ENCODE measurements at regions not wholly inside any gene's neighbourhood (a gene's known extent, or its start where the extent isn't known, plus 50 kb on each side); places are given as distances from the start of the nearest gene placed in this dataset.

DNA sequence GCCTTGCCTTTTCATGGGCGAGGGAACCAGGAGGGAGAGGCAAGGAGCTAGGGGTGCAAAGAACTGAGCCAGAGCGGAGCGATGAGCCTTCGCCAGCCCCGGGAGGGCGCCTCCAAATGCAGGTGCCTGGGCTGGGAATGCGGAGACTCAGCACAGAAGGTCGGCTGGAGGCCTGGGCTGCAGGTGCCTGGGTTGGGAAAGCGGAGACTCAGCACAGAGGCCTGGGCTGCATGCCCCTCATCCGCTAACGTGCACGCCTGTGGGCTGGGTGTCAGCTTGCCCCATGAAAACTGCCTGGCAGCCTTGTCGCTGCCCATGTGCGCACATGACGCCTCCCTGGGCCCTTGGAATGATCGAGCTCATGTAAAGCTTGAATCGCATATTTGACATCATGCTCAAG, 51.8 kb downstream of the POM121L12 start:
- Histone ChIP-seq H3K4me2 (ENCODE audit: low read length) (no peak overlapping the region), H4K20me1 (ENCODE audit: insufficient read depth, low read length) (no peaks in the 10 kb centered on the region), H3K27me3 (ENCODE audit: low read depth, low read length) (no peaks in the 10 kb centered on the region), H3K79me2 (ENCODE audit: low read length) (no peaks in the 10 kb centered on the region), H3K9me3 (ENCODE audit: insufficient read depth, low read length) (no peaks in the 10 kb centered on the region), H2AFZ (ENCODE audit: low read depth, low read length) (no peak overlapping the region), H3K36me3 (replicated peaks; ENCODE audit: low read depth, low read length) (no peaks in the 10 kb centered on the region), H3K27ac (ENCODE audit: low read length) (no peak overlapping the region), H3K9ac (ENCODE audit: low read length) (no peak overlapping the region), H3K4me3 (ENCODE audit: low read length) (no peak overlapping the region), H3K4me1 (ENCODE audit: low read length) (no peaks in the 10 kb centered on the region)
- TF ChIP-seq EZH2phosphoT487 (IDR thresholded peaks at IDR 0.05; ENCODE audit: low read depth): no peak
- TF ChIP-seq, protein P1, sequence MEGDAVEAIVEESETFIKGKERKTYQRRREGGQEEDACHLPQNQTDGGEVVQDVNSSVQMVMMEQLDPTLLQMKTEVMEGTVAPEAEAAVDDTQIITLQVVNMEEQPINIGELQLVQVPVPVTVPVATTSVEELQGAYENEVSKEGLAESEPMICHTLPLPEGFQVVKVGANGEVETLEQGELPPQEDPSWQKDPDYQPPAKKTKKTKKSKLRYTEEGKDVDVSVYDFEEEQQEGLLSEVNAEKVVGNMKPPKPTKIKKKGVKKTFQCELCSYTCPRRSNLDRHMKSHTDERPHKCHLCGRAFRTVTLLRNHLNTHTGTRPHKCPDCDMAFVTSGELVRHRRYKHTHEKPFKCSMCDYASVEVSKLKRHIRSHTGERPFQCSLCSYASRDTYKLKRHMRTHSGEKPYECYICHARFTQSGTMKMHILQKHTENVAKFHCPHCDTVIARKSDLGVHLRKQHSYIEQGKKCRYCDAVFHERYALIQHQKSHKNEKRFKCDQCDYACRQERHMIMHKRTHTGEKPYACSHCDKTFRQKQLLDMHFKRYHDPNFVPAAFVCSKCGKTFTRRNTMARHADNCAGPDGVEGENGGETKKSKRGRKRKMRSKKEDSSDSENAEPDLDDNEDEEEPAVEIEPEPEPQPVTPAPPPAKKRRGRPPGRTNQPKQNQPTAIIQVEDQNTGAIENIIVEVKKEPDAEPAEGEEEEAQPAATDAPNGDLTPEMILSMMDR (IDR thresholded peaks at IDR 0.05; ENCODE audit: low read depth, low read length): no peak

DNA sequence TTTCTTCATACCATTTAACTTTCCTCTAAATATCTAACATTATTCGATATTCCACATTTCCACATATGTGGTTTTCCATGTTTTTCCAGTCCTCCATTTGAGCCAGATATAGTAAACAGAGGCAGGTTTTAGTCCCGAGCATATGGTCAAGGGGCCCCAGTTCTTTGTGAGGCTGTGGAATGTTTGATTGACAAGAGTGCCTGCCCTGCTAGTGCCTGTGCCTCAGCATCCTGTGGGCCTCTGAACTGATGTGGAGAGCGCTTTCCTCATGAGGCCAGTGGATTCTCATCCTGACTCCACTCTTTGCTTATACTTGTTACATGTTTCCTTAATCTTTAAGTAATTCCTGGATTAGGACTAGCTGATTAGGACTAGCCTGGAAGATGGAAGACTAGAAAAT, 58.8 kb downstream of the POM121L12 start:
- Histone ChIP-seq H3K4me2 (ENCODE audit: low read length) (no peak overlapping the region), H2AFZ (ENCODE audit: low read depth, low read length) (no peak overlapping the region), H3K27me3 (ENCODE audit: low read depth, low read length) (no peaks in the 10 kb centered on the region), H3K4me3 (ENCODE audit: low read length) (no peak overlapping the region), H3K36me3 (replicated peaks; ENCODE audit: low read depth, low read length) (no peaks in the 10 kb centered on the region), H3K9me3 (ENCODE audit: insufficient read depth, low read length) (no peaks in the 10 kb centered on the region), H3K4me1 (ENCODE audit: low read length) (no peaks in the 10 kb centered on the region), H3K79me2 (ENCODE audit: low read length) (no peaks in the 10 kb centered on the region), H3K27ac (ENCODE audit: low read length) (no peak overlapping the region), H3K9ac (ENCODE audit: low read length) (no peak overlapping the region), H4K20me1 (ENCODE audit: insufficient read depth, low read length) (no peaks in the 10 kb centered on the region)
- TF ChIP-seq, protein P1 (IDR thresholded peaks at IDR 0.05; ENCODE audit: low read depth, low read length): no peak
- no peak for TF ChIP-seq EZH2phosphoT487 (IDR thresholded peaks at IDR 0.05; ENCODE audit: low read depth)

DNA sequence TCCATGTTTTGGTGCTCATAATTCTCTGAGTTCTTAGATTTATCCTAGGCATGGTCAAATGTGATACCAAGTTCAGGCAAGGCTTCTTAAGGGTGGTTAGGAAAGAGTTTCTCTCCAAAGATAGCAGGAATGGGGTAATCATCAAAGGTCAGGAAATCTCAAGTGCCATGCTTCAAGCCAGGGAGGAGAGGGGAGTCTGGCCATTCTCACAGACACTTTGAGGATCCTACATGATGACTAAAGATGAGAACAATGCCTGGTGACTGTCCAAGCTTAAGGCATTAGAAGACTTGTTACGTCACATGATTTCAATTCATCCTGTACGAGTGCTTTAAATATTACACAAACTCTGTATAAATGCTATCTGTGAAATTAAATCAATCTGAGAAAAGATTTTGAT, 59.4 kb downstream of the POM121L12 start:
- Histone ChIP-seq H4K20me1 (ENCODE audit: insufficient read depth, low read length) (no peaks in the 10 kb centered on the region), H3K36me3 (replicated peaks; ENCODE audit: low read depth, low read length) (no peaks in the 10 kb centered on the region), H3K4me3 (ENCODE audit: low read length) (no peak overlapping the region), H3K4me1 (ENCODE audit: low read length) (no peaks in the 10 kb centered on the region), H3K27ac (ENCODE audit: low read length) (no peak overlapping the region), H3K79me2 (ENCODE audit: low read length) (no peaks in the 10 kb centered on the region), H3K27me3 (ENCODE audit: low read depth, low read length) (no peaks in the 10 kb centered on the region), H3K9me3 (ENCODE audit: insufficient read depth, low read length) (no peaks in the 10 kb centered on the region), H2AFZ (ENCODE audit: low read depth, low read length) (no peak overlapping the region), H3K9ac (ENCODE audit: low read length) (no peak overlapping the region), H3K4me2 (ENCODE audit: low read length) (no peak overlapping the region)
- no peak for TF ChIP-seq EZH2phosphoT487 (IDR thresholded peaks at IDR 0.05; ENCODE audit: low read depth)
- TF ChIP-seq, protein P1 (IDR thresholded peaks at IDR 0.05; ENCODE audit: low read depth, low read length): no peak

DNA sequence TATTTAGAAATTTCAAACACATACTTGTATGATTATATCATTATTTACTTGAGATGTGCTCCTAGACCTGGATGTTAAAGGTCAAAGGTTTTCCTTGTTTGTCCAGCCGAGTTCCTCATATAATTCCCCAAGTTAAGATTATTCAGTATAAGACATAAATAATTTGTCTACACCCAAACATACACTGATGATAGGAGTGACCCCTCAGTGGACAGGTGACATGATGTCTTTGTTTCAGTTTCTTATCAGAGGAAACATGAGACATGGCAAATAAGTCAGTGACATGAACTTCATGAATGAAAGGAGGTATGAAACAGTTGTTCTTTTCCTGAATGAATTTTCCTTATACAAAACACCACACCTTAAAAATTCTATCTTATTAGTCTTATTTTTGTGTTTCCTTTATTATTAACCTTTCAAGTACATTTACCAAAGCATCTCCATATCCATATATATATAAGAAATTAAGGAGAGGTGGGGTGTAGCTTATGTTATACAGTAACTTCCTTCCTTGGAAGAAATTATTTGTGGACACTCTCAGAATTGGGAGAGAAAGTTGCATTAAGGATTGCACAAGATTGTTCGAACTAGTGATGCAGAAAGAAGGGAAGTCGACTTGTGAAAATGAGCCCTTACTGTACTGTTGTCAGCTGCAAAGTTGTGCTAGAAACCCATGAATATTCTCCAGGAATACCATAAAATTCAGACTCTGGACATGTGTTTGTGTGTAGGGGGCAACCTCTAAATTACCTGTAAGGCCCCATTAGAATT, 60.5 kb downstream of the POM121L12 start:
- Histone ChIP-seq H3K4me1 (ENCODE audit: low read length) (no peaks in the 10 kb centered on the region), H3K9ac (ENCODE audit: low read length) (no peak overlapping the region), H3K36me3 (replicated peaks; ENCODE audit: low read depth, low read length) (no peaks in the 10 kb centered on the region), H3K9me3 (ENCODE audit: insufficient read depth, low read length) (no peaks in the 10 kb centered on the region), H2AFZ (ENCODE audit: low read depth, low read length) (no peak overlapping the region), H3K27ac (ENCODE audit: low read length) (no peak overlapping the region), H3K79me2 (ENCODE audit: low read length) (no peaks in the 10 kb centered on the region), H3K4me3 (ENCODE audit: low read length) (no peak overlapping the region), H3K27me3 (ENCODE audit: low read depth, low read length) (no peaks in the 10 kb centered on the region), H4K20me1 (ENCODE audit: insufficient read depth, low read length) (no peaks in the 10 kb centered on the region), H3K4me2 (ENCODE audit: low read length) (no peak overlapping the region)
- TF ChIP-seq, protein P1 (IDR thresholded peaks at IDR 0.05; ENCODE audit: low read depth, low read length): no peak
- TF ChIP-seq EZH2phosphoT487 (IDR thresholded peaks at IDR 0.05; ENCODE audit: low read depth): no peak
